Left ventricle myocardium superior (tissue), 1 donor: ENCODE measurements at regions not wholly inside any gene's neighbourhood (a gene's known extent, or its start where the extent isn't known, plus 50 kb on each side); places are given as distances from the start of the nearest gene placed in this dataset.
A peak's percentile ranks its signal among the peaks of the same experiment; 100 is the strongest.

Experiments used
- ATAC-seq: fragments of 200-7000 bp; cut with Tn5 transposase; one replicate; pipeline ENCODE4 v1.9.1; 2020; ENCODE audit warnings: mild to moderate bottlenecking, moderate library complexity
- DNase-seq: peaks from one replicate; pipeline ENCODE4 v3.0.0-alpha.2; 2020
- intact Hi-C: fragments of 100-400 bp; cut with micrococcal nuclease; formaldehyde crosslinking; loops from one replicate; pipeline ENCODE4 v1.11.0; 2022
- donor health status: DM: no; HTN: yes; CAD: no; lungs with severe emphysema.

DNA sequence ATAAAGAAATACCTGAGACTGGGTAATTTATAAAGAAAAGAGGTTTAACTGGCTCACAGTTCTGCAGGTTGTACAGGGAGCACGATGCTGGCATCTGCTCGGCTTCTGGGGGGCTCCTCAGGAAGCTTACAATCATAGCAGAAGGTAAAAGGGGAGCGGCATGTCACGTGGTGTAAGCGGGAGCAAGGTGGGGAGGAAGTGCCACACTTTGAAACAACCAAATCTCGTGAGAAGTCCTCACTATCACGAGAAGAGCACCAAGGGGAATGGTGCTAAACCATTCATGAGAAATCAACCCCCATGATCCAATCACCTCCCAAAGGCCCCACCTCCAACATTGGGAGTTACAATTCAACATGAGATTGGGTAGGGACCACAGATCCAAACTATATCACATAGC lies 67.7 kb downstream of the AKR1B1 start:
- ATAC-seq (no peak), DNase-seq (no peak)
- intact Hi-C loops: no loop called here

DNA sequence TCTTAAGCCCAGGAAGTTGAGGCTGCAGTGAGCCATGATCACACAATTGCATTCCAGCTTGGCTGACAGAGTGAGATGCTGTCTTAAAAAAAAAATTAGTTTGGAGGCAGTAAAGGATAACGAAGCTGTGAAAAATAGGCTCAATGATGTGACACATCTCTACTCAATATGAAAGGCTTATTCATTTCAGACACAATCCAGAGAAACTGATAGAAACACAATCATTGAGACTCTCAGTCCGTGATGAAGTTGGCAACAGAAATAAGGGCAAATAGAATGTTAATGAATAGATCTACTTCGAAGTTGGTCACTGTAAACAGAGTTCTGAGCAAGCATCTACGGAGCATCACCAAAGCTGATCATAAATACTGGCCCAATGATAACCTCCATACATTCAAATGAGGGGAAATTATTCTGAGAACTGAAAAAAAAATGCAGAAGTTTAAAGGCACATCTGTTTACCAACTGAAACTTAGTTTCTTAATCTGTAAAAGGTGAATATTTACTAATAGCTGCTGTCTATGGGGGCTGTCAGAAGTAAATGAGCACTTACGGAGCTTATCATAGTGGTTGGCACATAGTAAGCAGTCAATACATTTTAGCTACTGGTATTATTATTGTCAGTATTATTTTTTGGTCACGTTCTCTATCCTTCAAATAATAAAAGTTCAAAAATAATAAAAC lies 70.4 kb downstream of the AKR1B1 start:
- no peak for ATAC-seq
- DNase-seq: no peak
- intact Hi-C loops: no loop called here

DNA sequence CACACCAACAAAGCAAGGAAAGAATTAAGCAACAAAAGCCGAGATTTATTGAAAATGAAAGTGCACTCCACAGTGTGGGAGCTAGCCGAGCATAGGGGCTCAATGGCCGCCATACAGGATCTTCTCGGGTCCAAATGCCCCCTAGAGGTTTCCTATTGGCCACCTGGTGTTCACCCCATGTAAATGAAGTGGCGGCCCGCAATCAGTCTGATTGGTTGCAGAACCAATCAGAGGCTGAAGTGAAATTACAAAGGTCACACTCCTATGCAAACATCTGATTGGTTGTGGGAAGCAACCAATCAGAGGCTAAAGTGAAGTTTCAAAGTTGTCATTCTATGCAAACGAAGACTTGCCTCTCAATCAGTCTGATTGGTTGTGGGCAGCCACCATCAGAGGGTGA lies 61.8 kb upstream of the SLC35B4 start:
- ATAC-seq (no peak), DNase-seq (no peak)
- intact Hi-C loops: no loop called here

DNA sequence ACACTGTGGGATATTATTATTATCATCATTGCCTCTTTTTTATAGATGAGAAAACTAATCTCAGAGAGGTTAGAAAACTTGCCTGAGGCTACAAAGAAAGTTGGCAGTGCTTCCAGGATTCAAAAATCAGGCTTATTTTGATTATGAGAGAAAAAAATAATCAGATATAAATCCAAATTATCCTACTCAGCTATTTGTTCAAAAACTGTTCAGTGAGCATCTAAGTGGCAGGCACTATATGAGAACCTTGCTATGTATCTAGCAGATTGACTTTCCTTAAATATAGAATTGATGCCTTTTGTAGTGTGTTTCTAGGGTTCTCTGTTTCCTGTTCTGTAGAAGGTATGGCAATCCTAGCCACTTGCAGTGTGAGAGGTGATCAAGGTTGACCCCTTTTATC lies 60.0 kb upstream of the SLC35B4 start:
- ATAC-seq (no peak), DNase-seq (no peak)
- intact Hi-C loops: no loop called here

DNA sequence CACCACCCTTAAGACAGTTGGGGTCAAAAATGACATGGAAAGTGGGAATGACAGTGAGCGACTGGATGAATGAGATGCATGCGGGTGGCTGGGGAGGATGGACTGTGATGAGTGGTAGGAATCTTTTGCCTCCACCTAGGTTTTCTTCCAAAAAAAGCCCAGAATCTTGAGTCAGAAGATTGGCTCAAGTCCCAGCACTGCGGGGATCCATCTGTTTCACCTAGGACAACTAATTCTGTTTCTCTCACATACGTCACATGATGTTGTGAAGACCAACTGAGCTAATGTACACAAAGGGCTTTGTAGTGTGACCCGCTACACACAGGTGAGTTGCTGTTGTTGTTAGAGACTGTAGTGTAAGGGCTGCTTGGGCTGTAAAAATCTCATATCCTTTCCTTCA lies 58.5 kb upstream of the SLC35B4 start:
- DNase-seq (no peak), ATAC-seq (no peak)
- intact Hi-C loops: no loop called here

DNA sequence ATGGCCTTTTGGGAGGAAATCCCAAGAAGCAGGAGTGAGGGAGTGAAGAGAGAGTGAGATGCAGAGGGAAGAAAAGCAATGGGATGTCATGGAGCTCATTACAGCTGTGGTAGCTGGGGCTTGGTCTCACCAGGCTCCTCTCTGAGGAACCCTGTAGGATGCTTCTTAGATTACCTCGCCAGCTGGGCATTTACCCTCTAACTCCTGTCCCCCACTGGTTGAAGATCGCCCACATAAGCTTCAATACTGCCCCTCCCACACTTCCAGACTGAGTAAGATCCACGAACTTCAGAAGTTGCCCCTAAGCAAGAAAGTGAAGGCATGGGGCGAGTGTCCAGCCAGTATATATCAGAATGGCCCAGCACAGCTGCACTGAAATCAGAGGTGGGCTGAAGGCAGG lies 58.1 kb upstream of the SLC35B4 start:
- DNase-seq: no peak
- no peak for ATAC-seq
- intact Hi-C loops: no loop called here

DNA sequence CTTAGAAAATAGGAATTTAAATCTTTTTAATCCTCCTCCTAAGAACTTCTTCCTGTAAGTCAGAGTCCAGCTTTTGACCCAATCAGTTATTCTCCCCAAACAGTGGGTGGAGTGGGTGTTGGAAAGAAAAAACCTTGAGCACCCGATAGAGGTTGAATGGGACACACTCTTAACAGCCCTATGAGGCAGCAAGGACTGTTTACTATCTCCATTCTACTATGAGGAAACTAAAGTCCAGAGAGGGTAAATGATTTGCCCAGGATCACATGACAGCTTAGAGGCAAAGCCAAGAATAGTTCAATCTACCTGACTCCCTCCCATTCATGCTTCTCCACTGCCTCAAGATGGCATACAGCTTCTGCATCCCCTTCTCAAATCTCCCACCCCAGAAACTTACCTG lies 57.6 kb upstream of the SLC35B4 start:
- intact Hi-C loops: no loop called here
- DNase-seq (no peak), ATAC-seq (no peak)

DNA sequence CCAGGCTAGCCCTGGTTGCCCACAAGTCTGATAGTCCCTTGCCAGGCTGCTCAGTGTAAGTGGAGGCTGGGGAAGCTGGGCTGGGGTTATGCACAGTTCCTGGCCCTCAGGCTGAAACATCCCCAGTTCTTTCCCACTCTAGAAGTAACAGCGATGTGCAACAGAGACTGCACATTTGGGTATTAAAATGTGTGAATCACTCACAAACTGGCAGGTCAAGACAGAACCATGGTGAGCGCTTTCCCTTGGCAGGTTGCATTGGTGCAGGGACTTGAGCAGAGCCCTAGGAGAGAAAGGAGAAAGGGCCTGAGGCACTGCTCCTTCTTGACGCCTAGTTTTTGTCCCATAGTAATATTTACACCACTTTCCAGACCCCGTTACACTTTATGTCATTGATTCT lies 56.1 kb upstream of the SLC35B4 start:
- DNase-seq (no peak), ATAC-seq (no peak)
- intact Hi-C loops: no loop called here

DNA sequence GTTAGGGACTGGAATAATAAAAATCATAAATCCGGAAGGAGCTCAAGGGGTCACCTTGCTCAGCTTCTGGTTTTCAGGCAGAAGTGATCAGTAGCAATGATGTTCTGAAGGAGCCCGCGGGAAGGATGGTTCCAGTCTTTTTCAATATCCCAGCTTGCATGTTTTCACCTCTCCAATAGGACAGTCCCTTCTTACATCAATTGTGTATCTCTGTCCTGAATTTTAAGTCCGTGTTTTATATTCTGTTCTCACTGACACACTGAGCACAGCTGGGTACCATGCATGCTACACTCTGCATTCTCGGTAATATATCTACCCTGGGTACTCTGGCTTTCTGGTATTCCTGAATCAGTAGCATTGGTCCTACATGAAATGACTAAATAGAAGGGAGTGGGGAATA lies 55.2 kb upstream of the SLC35B4 start:
- intact Hi-C loops: no loop called here
- ATAC-seq: no peak
- no peak for DNase-seq

DNA sequence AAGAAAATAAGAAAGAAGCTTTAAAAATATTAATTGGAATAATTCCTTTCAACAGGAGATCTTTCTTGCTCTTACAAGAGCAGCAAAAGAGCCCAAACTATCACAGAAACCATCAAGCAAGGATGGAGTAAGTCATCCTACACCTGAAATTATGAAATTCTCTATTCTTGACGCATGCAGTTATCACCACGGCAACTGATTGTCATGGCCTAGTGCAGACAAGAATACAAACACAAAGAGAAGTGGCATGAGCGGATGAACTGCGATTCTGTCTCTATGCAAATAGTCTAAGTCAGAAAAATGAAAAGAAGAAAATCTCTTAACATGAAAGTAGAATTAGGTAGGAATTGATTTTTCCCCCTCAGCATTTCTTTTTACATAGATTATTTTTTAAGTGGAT lies 54.8 kb upstream of the SLC35B4 start:
- ATAC-seq (no peak), DNase-seq (no peak)
- intact Hi-C loops: no loop called here

DNA sequence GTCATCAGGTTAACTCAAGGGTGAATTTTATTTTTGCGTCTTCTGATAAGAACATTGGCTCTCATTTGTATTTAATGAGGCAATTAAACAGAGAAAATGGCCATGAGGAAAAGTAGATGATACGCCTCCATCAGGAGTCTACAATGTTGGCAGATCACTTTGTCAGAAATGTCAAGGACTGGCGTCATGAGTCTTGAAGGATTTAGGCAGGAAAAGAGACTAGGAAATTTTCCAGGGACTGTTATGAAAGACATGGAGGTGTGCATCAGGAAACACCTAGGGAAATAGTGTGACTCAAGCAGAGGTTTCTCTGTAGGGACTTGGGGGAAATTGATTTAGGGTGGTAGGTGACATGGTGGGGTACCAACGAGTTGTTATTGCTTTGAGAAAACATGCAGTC lies 53.4 kb upstream of the SLC35B4 start:
- ATAC-seq (no peak), DNase-seq (no peak)
- intact Hi-C loops: no loop called here

DNA sequence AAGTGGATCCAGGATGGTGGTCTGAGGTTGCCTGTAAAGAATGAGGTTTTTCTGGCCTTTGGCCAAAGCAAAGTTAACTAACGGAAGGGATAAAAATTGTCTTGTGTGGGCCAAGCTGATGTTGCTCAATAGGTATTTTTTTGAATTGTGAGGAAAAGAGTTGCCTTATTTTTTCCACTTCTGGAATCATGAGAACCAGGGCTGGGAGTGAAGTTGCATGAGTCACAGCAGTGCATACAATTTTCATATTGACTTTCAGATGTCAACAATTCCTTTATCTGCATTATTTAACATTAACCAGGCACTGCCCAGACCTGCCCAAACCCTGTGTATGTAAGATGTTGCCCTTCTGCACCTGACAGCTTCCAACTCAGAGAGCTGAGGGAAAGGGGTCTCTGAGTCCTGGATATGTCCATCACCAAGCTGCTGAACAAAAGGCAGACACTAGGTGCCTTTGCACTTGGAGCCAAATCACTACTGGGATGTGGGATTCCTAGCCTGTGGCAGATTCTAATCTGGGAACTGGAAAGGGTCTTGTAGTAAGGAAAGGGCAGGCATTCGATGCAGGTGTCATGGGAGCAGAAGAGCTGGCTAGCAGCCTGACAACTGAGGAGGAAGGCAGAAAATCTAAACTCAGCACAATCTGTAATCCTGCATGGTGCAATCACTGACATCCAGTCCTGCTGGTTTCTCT lies 52.3 kb upstream of the SLC35B4 start:
- intact Hi-C loops: no loop called here
- ATAC-seq (peak; percentile 28), DNase-seq (no peak)

DNA sequence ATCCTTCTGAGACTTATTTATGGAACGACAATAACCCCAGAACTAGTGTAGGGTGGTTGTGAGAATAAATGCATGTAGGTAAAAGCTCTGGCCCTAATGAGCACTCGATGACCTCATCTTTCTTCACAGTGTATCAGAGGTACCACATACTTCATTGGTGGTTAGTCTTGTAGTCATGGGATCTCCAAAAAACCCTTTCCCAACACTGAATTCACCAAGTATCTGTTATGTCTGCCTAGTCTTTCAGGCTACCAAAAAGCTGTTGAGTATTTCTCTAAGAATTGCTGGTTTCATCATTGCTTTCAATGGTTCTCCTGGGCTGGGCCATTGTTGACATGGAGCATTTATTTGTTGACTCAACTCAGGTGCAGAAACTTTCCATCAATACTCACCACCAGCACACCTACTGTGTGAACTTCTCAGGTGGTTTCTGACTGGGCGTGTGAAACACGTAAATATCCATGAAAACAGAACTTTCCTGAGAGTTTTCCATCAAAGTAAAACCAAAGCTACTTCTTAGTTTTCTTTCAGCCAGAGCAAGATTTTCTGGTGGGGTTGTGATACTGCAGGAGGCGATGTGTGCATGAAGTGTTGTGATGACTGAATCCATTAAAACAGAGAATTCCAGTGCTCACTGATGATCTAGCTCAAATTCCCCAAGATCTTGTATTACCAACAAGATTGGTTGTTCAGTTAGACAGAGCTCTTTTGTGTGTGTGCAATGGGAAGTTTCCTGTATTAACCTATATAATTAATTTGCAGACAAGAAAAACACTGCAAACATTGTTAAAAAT lies 51.4 kb upstream of the SLC35B4 start:
- ATAC-seq (no peak), DNase-seq (no peak)
- intact Hi-C loops: no loop called here
